Activated CD8-positive, alpha-beta memory T cell treated with anti-CD3 and anti-CD28 coated beads for 4 hours (primary cell): ENCODE measurements at regions not wholly inside any gene's neighbourhood (a gene's known extent, or its start where the extent isn't known, plus 50 kb on each side); places are given as distances from the start of the nearest gene placed in this dataset.

Source experiments
- DNase-seq, 2 donors: peaks; one replicate each; pipeline ENCODE4 v3.0.0-alpha.2; 2020; ENCODE audit warnings: low read depth in 2 of 2

GRCh38 chr11:70521475-70522308 lies 123.4 kb downstream of the CTTN start:
- no peak for DNase-seq

GRCh38 chr11:70522309-70522592 lies 123.9 kb downstream of the CTTN start:
- DNase-seq: no peak

- no peak for DNase-seq
These were observed 124.4 kb downstream of the CTTN start for GRCh38 chr11:70522593-70523311.

GRCh38 chr11:70523384-70524095 lies 125.2 kb downstream of the CTTN start:
- no peak for DNase-seq

GRCh38 chr11:70524096-70524922 lies 126.0 kb downstream of the CTTN start:
- no peak for DNase-seq

GRCh38 chr11:70525006-70525405 lies 126.7 kb downstream of the CTTN start:
- no peak for DNase-seq

- DNase-seq: no peak
These were observed 127.1 kb downstream of the CTTN start for GRCh38 chr11:70525466-70525865.

GRCh38 chr11:70526116-70527045 lies 128.1 kb downstream of the CTTN start:
- DNase-seq: no peak

- no peak for DNase-seq
These were observed 128.7 kb downstream of the CTTN start for GRCh38 chr11:70527046-70527395.

- DNase-seq: no peak
These were observed 129.2 kb downstream of the CTTN start for GRCh38 chr11:70527429-70528045.

- no peak for DNase-seq
These were observed 129.9 kb downstream of the CTTN start for GRCh38 chr11:70528046-70528793.

GRCh38 chr11:70528794-70529580 lies 130.7 kb downstream of the CTTN start:
- DNase-seq: no peak

- DNase-seq: no peak
These were observed 131.7 kb downstream of the CTTN start for GRCh38 chr11:70530010-70530409.

- no peak for DNase-seq
These were observed 132.4 kb downstream of the CTTN start for GRCh38 chr11:70530629-70531185.

GRCh38 chr11:70531281-70532065 lies 133.1 kb downstream of the CTTN start:
- no peak for DNase-seq

- DNase-seq: no peak
These were observed 133.7 kb downstream of the CTTN start for GRCh38 chr11:70532066-70532440.

GRCh38 chr11:70532731-70533130 lies 134.4 kb downstream of the CTTN start:
- no peak for DNase-seq
